ENCODE measurements at regions not wholly inside any gene's neighbourhood (a gene's known extent, or its start where the extent isn't known, plus 50 kb on each side); places are given as distances from the start of the nearest gene placed in this dataset.
"Not testable (repeated sequence)": the region's sequence is repeated elsewhere in the genome, so short reads cannot be mapped to it uniquely, and the experiment has no call there.

DNA sequence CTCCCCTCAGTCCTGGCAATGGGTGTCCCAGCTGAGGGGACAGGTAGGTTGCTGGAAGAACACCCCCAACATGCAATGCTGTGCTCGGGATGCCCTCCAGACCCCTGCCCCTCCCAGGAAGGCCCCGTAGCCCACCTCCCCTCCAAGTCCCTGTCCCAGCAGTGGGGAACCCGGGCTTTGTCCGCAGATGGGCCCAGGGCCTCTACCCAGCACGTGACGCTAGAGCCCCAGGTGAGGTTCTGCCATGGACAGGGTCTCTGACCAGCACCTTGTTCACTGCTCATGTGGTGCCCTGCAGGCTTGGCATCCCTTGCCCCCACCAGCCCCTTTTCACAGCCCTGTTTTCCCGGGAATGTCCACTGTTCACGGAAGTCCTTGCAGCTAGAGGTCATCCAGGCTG, 220.0 kb upstream of the SGCG start:
- no peak for DNase-seq

- DNase-seq: not testable (repeated sequence)
Measured at GRCh38 chr13:22961342-22961741, 219.4 kb upstream of the SGCG start.

DNA sequence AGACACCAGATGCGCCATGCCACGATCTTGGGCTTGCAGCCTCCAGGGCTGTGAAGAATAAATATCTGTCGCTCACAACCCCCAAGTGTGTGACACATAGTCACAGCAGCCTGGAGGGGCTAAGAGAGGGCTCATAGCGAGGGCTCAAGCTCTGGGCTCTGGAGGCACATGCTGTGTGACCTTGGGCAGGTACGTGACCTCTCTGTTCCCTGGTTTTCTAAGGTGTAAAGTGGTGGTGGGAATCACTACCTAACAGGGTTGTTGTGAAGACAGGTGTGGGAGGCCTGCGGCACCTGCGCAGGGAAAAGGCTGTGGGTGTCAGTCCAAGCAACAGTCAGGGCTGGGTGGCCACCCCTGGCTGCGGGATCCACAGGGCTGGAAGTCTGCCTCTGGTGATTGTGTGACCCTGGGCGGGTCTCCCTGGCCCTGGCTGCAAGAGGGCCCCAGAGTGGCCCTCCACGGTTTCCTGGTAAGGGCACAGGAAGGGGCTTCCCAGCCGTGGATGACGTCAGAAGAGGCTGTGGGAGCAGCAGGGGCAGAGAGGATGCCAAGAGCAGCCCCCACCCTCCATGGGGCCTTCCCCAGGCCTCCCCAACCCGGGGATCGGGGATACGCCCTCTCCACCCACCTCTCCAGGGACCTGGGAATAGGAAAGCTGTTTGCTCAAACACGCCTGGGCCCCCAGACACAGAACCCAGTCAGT, 218.8 kb upstream of the SGCG start:
- DNase-seq: no peak

DNA sequence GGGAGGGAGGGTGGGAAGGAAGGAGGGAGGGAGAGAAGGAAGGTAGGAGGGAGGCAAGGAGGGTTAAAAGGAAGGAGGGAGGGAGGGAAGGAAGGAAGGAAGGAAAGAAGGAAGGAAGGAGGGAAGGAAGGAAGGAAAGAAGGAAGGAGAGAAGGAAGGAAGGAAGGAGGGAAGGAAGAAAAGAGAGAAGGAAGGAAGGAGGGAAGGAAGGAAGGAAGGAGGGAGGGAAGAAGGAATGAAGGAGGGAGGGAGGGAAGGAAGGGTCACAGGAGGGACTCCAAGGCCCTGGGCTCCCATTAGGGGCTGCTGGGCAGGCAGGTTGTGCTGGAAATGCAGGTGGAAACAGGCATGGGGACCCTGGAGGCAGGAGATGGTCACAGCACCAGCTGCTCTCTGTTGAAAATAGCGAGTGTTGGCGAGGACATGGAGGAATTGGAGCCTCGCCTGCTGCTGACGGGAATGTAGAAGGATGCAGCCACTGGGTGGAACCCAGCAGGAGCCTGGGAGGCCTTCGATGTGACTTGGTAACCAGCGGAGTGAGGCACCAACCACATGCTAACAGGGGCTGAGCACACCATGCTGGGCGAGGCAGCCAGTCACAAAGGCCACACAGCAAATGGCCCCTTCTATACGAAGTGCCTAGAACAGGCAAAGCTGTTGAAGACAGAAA, 217.3 kb upstream of the SGCG start:
- not testable (repeated sequence) for DNase-seq

DNA sequence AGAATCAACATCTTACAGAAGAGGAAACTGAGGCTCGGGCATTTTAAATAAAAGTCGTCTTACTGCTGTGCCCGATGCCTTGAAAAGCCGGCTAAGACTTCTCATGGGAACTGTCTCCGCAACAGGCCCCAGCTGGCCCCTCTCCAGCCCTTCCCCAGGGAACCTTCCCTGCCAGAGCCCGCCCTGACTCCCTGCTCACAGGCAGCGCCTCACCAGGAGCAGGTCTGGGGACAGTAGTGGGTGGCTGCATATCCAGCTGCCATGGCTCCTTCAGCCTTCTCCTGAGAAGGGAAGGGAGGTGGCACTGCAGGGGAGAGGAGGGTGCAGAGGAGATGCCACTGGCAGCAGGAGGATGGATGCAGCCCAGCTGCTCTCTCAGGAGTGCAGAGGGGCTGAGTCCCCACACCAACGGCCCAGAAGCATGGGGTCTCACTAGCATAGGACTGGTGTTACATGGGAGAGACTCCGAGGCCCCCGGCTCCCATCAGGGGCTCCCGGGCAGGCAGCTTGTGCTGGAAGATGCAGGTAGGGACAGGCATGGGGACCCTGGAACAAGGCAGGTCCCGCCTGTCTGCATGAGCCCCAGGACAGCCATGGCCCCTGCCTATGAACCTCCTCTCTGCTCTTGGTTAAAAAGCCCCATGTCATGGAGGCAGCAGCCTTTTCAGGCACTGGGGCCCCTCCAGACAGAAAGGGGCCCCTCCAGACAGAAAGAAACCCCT, 216.4 kb upstream of the SGCG start:
- no peak for DNase-seq

GRCh38 chr13:22965011-22965857, 215.5 kb upstream of the SGCG start:
- DNase-seq: not testable (repeated sequence)

DNA sequence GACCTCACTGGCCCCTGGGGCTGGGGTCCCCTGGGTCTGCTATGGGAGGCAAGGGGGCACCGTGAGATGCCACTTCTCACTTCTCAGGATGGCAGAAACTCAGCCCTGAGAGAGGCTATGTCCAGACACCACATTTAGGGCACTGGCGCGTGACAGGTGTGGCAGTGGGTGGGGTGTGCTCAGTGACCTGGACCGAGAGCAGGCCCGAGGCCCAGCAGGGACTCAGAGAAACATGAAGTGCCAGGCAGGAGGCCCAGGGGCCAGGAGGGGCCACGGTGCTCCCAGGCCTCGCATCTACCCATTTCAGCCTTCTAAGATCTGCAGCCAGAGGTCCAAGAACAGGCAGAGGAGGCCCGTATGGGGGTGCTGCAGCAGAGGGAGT, 214.9 kb upstream of the SGCG start:
- DNase-seq: not testable (repeated sequence)

GRCh38 chr13:22966753-22967152, 214.0 kb upstream of the SGCG start:
- DNase-seq: not testable (repeated sequence)

GRCh38 chr13:22967669-22968068, 213.1 kb upstream of the SGCG start:
- DNase-seq: no peak

- no peak for DNase-seq
Measured at GRCh38 chr13:22979952-22980351, 200.8 kb upstream of the SGCG start.

- no peak for DNase-seq
Measured at GRCh38 chr13:22980936-22981335, 199.8 kb upstream of the SGCG start.

DNA sequence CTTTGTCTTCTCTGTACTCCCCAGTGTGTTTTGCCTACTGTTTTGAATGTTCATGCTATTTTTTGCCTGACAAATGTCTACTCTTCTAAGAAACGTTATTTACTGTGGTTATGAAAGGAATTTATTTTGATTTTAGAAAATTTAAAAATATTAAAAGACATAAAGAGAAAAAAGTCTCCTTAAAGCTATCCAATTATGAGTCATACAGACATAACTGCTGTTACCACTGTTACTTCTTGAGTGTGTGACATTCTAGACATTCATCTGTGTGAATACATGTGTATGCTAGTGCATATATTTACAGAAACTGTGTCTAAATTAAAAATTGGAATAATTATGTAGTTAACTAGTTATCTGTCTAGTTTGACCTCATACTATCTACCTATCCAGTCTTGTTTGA, 187.6 kb upstream of the SGCG start:
- DNase-seq: no peak

GRCh38 chr13:23003446-23003845, 177.3 kb upstream of the SGCG start:
- no peak for DNase-seq

- peak; percentile 47 for DNase-seq
Measured at GRCh38 chr13:23007426-23007825, 173.4 kb upstream of the SGCG start.

GRCh38 chr13:23018143-23018542, 162.6 kb upstream of the SGCG start:
- no peak for DNase-seq

DNA sequence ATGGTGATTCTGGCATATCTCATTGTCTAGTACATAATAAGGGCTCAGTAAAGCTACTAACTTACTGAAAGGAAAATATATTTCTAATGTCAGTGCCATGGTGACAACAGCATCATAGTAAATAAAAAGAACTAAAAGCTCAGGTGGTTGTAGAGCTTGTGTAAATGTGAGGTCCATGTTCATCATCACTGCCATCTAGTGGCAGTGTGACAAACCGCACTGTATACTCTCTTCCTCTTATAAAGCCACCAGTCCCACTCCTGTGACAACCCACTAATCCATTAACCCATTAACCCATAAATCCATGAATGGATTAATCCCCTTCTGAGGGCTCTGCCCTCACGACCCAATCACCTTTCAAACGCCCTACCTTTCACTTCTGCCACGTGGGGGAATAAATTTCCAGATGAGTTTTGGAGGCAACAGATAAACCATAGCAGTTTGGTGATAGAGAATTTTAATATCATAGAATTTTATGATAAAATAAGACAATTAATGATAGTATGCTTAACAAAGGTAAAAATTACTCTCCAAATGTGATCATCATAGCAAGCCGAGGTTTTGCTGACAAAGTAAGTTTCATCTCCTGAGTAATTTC, 160.4 kb upstream of the SGCG start:
- DNase-seq: peak; percentile 40

GRCh38 chr13:23021906-23022305, 158.9 kb upstream of the SGCG start:
- no peak for DNase-seq

- no peak for DNase-seq
Measured at GRCh38 chr13:23022704-23023103, 158.1 kb upstream of the SGCG start.

- DNase-seq: no peak
Measured at GRCh38 chr13:23025864-23026608, 154.7 kb upstream of the SGCG start.

DNA sequence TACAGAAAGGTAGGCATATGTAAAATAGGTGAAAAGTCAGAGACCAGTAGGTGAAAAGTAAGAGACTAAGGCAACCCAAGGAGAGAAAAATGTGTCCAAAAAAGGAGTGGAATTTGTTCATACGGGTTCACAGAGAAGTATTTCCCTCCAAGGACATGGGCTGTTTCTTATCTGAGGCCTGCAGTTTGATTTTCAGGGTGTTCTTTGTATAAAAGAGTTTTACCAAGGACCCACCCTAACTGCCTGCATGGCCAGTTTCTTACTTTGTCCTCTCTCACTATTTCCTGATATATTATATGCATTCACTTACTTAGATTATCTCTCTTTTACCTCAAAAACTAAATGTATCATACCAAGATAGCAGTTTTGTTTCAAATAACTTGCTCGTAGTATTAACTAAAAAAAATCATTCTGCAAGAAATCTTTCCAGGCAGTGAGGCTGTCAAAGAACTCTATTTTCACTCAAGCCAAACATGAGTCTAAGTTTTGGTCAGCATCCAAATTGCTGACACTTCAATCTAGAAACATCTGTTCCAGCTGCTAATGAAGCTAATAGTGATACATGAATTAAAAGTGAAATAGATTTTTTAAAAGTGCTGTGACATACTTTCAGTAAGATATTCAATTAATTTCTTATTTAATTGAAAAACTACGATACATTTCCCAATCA, 141.4 kb upstream of the SGCG start:
- DNase-seq: no peak

- DNase-seq: no peak
Measured at GRCh38 chr13:23042181-23042580, 138.6 kb upstream of the SGCG start.

Measured in left hindlimb (tissue), 1 donor.